ENCODE measurements at regions not wholly inside any gene's neighbourhood (a gene's known extent, or its start where the extent isn't known, plus 50 kb on each side); places are given as distances from the start of the nearest gene placed in this dataset.

GRCh38 chr4:56240554-56241174 is 146.6 kb downstream of the AASDH start:
- DNase-seq: no peak

- no peak for DNase-seq
Observed at GRCh38 chr4:56238251-56238650, 149.0 kb downstream of the AASDH start.

- DNase-seq: no peak
Observed at GRCh38 chr4:56235725-56236124, 151.6 kb downstream of the AASDH start.

GRCh38 chr4:56235011-56235410 is 152.3 kb downstream of the AASDH start:
- no peak for DNase-seq

DNA sequence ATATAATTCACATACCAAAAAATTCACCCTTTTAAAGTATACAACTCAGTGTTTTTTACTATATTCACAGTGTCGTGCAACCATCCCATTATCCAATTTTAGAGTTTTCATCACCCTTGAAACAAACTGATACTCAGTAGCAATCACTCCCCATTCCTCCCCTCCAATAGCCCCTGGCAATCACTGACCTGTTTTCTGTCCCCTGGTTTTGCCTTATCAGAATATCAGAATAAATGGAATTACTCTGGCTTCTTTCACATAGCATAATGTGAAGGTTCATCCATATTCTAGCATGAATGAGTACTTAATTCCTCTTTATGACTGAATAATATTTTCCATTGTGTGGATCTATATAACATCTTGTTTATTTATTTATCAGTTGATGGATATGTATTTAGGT is 153.2 kb downstream of the AASDH start:
- no peak for DNase-seq

GRCh38 chr4:56231410-56231809 is 155.9 kb downstream of the AASDH start:
- DNase-seq: no peak

GRCh38 chr4:56229947-56230346 is 157.3 kb downstream of the AASDH start:
- DNase-seq: no peak

- DNase-seq: no peak
Observed at GRCh38 chr4:56227301-56227835, 159.9 kb downstream of the AASDH start.

GRCh38 chr4:56226579-56226978 is 160.7 kb downstream of the AASDH start:
- no peak for DNase-seq

- DNase-seq: no peak
Observed at GRCh38 chr4:56224641-56225040, 162.7 kb downstream of the AASDH start.

GRCh38 chr4:56222514-56222913 is 164.8 kb downstream of the AASDH start:
- no peak for DNase-seq

- no peak for DNase-seq
Observed at GRCh38 chr4:56220261-56220660, 167.0 kb downstream of the AASDH start.

DNA sequence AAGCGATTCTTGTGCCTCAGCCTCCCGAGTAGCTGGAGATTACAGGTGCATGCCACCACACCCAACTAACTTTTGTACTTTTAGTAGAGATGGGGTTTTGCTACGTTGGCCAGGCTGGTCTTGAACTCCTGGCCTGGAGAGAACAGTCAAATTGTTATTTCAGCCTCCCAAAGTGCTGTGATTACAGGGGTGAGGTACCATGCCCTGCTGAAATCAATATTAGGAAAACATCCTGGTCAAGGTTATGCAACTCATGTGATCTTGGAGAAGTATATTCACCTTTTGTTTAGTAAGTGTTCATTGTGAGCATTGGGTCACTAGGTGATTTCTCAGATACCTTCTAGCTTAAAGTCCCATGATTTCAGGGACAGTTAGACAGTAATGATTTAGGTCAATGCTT is 167.8 kb downstream of the AASDH start:
- no peak for DNase-seq

- no peak for DNase-seq
Observed at GRCh38 chr4:56218230-56218895, 168.9 kb downstream of the AASDH start.

DNA sequence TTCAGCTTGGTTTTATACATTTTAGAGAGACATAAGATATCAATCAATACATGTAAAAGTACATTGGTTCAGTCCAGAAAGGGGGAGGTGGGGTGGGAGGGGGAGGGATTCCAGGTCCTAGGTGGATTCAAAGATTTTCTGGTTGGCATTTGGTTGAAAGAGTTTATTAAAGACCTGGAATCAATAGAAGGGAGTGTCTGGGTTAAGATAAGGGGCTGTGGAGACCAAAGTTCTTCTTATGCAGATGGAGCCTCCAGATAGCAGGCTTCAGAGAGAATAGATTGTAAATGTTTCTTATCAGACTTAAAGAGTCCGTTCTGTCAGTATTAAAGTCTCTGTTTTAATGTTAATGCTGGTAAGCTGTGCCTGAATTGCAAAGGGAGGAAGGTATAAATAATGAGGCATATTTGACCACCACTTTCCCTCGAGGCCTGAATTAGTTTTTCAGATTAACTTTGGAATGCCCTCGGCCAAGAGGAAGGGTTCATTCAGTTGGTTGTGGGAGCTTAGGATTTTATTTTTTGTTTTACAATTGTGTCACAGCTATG is 169.9 kb downstream of the AASDH start:
- no peak for DNase-seq

DNA sequence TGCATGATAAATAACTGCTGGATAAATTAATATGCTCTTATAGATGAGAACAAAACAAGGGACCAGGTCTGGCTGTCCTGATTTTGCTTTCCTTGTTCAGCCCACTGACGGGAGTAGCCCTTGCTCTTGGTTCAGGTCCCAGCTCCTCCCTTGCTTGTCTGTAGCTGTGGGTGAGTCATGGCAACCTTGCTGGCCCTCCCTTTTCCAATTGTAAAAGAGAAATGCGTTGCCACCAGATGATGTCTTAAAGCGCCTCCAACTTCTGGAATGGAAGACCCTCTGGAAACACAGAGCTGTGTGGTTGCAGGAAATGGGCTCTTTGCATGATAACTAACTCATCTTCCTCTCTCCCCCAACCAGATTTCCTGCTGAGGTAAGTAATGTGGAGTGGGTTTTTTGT is 171.4 kb downstream of the AASDH start:
- peak; percentile 23 for DNase-seq

DNA sequence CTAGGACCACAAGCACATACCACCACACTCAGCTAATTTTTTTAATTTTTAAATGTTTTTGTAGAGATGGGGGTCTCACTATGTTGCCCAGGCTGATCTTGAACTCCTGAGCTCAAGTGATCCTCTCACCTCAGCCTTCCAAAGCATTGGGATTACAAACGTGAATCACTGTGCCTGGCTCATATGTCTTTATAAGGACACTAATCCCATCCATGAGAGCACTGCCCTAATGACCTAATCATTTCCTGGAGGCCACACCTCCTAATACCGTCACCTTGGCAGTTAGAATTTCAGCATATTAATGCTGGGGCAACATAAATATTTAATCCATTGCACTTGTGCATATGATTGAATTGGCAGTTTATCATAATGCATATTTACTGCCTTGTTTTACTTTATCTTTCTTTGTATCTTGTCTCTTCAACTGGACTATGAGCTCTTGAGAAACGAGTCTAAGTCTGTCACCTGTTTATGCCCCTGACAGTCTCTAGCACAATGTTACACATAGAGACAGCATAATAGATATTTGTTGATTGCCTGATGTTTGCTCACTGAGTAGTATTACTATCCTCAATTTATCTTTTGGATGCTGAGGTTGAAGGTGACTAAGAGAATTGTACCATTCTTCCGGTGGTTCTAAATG is 172.0 kb downstream of the AASDH start:
- DNase-seq: no peak

DNA sequence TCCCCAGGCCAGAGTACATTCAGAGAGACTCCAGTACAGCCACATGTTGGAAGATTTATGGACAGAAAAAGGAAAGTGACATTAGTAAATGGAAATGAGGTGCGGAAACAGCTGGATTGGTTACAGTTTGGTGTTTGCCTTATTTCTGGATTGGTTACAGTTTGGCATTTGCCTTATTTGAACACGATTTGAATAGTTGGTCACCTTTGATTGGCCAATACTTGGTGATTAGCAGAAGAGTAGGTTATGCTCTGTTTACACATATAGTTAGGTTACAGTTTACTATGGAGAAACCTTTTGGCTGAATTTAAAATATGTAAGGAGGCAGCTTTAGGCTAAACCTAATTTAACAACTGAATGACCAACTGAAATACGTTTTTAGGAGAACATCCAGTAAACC is 173.7 kb downstream of the AASDH start:
- DNase-seq: no peak

DNA sequence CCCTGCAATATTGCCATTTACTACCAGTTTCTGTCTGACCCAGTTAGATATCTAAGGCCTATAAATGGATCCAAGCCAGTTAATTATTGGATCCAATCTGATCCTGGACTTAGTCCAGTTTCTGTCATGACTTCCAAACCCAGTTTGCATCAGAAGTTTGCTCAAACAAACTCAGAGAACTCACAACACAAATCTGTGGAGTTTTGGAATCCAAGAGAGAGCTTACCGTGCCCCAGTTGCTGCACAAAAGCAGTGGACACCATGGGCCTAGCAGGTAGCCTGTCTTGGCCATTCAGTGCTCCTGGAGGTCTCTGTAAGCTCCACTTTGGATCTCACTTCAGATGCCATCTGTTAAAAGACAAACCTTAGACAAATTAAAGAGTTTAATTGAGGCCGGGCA is 174.5 kb downstream of the AASDH start:
- no peak for DNase-seq

DNA sequence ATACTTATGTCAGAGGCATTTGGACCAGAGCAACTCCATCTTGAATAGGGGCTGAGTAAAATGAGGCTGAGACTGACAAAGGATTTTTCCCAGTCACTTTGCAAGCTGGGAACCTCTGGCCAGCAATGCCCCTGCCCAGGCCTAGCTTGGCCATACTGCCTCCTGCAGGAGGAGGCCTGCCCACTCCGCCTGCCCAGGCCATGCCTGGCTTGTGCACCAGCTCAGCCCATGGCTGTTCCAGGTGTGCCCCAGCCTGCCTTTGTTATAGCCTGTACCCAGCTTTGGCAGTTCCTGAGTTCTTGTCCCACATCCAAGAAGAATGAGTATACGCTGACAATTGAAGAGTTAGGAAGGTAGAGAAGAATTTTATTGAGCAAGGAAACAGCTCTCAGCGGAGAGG is 176.1 kb downstream of the AASDH start:
- DNase-seq: no peak

GRCh38 chr4:56210397-56210796 is 176.9 kb downstream of the AASDH start:
- no peak for DNase-seq

DNA sequence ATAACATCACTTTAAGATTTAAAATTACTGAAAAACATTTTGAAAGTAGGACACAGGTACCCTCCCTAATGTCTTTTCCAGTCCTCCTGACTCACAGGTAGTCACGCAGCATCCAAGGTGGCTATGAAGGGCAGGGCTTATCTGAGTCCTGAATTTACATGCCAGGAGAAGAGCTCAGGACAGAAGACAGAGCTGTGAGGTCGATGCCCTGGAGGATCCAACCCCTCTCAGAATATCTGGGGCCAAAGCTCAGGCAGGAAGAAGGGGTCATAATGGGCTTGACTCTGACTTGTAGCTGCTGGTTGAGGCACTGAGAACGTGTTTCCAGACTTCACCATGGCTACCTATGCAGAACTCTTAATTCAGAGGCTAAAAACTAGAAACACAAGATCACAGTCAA is 177.5 kb downstream of the AASDH start:
- DNase-seq: no peak

DNA sequence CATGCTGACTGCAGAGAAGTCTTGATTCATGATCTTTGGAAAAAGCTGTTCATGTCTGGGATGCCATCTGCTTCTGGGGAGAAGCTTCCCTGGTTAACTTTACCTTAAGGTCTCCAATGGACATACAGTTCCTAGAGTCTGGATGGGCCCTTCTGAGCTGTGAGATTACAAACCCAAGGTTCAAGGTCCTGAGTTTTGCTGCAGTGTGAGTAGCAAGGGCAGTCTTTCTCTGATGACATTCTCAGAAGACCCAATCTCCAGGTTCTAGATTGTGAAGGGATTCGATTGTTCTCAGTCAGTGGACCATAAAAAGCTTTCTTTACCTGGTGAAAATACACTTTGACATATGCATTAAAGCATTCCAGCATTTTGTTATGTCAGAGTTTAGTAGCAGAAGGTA is 179.2 kb downstream of the AASDH start:
- no peak for DNase-seq

GRCh38 chr4:56206258-56206657 is 181.0 kb downstream of the AASDH start:
- no peak for DNase-seq
